HEK293 (cell line): ENCODE measurements at regions not wholly inside any gene's neighbourhood (a gene's known extent, or its start where the extent isn't known, plus 50 kb on each side); places are given as distances from the start of the nearest gene placed in this dataset.
"Not testable (repeated sequence)": the region's sequence is repeated elsewhere in the genome, so short reads cannot be mapped to it uniquely, and the experiment has no call there.

ENCODE experiments used
- CTCF ChIP-seq: fragments of 450-650 bp; formaldehyde crosslinking; IDR thresholded peaks from 2 replicates; pipeline ENCODE4 v1.5.1; 2016; ENCODE audit warnings: missing biosample characterization, missing genetic modification characterization
- ZFP3 ChIP-seq: fragments of 450-650 bp; formaldehyde crosslinking; IDR thresholded peaks from 2 replicates; pipeline ENCODE4 v1.5.1; 2016; ENCODE audit warnings: low read depth, missing biosample characterization, missing genetic modification characterization
- ZNF174 ChIP-seq: fragments of 450-650 bp; formaldehyde crosslinking; IDR thresholded peaks from 2 replicates; pipeline ENCODE4 v1.5.0; 2017; ENCODE audit warnings: missing biosample characterization, mild to moderate bottlenecking, missing genetic modification characterization
- ZNF610 ChIP-seq: fragments of 450-650 bp; formaldehyde crosslinking; IDR thresholded peaks from 2 replicates; pipeline ENCODE4 v1.5.1; 2016; ENCODE audit warnings: missing biosample characterization, missing genetic modification characterization, borderline replicate concordance

- not testable (repeated sequence) for TF ChIP-seq ZFP3, CTCF, ZNF174, ZNF610 (tag by site-specific recombination)
Observed at GRCh38 chr3:145054055-145054454, 1082.4 kb downstream of the DIPK2A start.
